OCI-LY3 (cell line): ENCODE measurements at regions not wholly inside any gene's neighbourhood (a gene's known extent, or its start where the extent isn't known, plus 50 kb on each side); places are given as distances from the start of the nearest gene placed in this dataset.

Experiments used
- H2AFZ ChIP-seq: fragments of 200-600, 300-600 bp; shearing (Covaris generic); 2 replicates; pipeline ENCODE4 v1.6.0; 2014; ENCODE audit warnings: antibody characterized with exemption, low read depth, low read length
- H3K27ac ChIP-seq: fragments of 200-600, 300-600 bp; sonication (generic); 2 replicates; pipeline ENCODE4 v1.5.1; 2014; ENCODE audit warnings: mild to moderate bottlenecking, low read length, moderate library complexity, mixed read lengths
- H3K27me3 ChIP-seq: fragments of 200-600, 300-600 bp; sonication (generic); 2 replicates; pipeline ENCODE4 v1.6.1; 2014; ENCODE audit warnings: low read depth, low read length, mixed read lengths
- H3K36me3 ChIP-seq: fragments of 200-600, 300-600 bp; sonication (generic); replicated peaks from 2 replicates; pipeline ENCODE3; 2014; ENCODE audit warnings: low read depth, low read length, mixed read lengths
- H3K4me1 ChIP-seq: fragments of 300-600, 200-600 bp; sonication (generic); 2 replicates; pipeline ENCODE4 v1.6.1; 2014; ENCODE audit warnings: low read length, mixed read lengths
- H3K4me2 ChIP-seq: fragments of 200-600, 300-600 bp; sonication (generic); 2 replicates; pipeline ENCODE4 v1.6.1; 2014; ENCODE audit warnings: low read length, mixed read lengths
- H3K4me3 ChIP-seq: fragments of 300-600, 200-600 bp; sonication (generic); 2 replicates; pipeline ENCODE4 v1.5.1; 2014; ENCODE audit warnings: antibody characterized with exemption, mild to moderate bottlenecking, low read length, moderate library complexity
- H3K79me2 ChIP-seq: fragments of 300-600, 200-600 bp; shearing (Covaris generic); 2 replicates; pipeline ENCODE4 v1.6.1; 2014; ENCODE audit warnings: mild to moderate bottlenecking, low read length, mixed read lengths
- H3K9ac ChIP-seq: fragments of 300-600, 200-600 bp; shearing (Covaris generic); 2 replicates; pipeline ENCODE4 v1.6.0; 2014; ENCODE audit warnings: mild to moderate bottlenecking, low read length, moderate library complexity
- H3K9me3 ChIP-seq: fragments of 200-600, 300-600 bp; shearing (Covaris generic); 2 replicates; pipeline ENCODE4 v1.6.1; 2014; ENCODE audit warnings: low read length, mixed read lengths; ENCODE audit not compliant: insufficient read depth
- H4K20me1 ChIP-seq: fragments of 200-600, 300-600 bp; sonication (generic); 2 replicates; pipeline ENCODE4 v1.6.1; 2016; ENCODE audit warnings: low read length, mixed read lengths; ENCODE audit not compliant: insufficient read depth
- EZH2phosphoT487 ChIP-seq: fragments of 200-600 bp; shearing (Covaris generic); IDR thresholded peaks from 2 replicates; pipeline ENCODE4 v1.6.1; 2018; ENCODE audit warnings: antibody characterized with exemption, mixed run types, low read depth
- TF ChIP-seq, protein P1 (sequence below): fragments of 200-600, 300-600 bp; sonication (generic); IDR thresholded peaks from 2 replicates; pipeline ENCODE4 v1.5.1; 2014; ENCODE audit warnings: antibody characterized with exemption, low read length, low read depth

DNA sequence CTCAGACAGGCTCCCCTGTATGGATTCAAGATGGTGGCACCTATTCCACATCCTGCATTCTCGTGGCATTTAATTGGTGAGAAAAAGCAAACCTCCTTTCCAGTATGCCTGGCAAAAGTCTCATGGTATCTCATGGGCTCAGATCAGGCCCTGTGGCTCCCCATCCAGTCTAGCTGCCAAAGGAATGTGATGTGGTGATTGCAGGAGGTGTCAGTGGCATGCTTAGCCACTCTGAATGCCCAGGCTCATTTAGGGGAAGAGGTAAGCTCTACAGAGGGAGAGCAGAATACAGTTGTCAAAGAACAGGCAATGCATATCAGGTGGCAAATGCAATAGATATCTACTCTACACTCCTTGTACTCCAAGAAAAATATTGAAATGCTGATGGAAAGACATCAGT, 146.7 kb downstream of the SPATA19 start:
- no peak for TF ChIP-seq EZH2phosphoT487
- TF ChIP-seq, protein P1, sequence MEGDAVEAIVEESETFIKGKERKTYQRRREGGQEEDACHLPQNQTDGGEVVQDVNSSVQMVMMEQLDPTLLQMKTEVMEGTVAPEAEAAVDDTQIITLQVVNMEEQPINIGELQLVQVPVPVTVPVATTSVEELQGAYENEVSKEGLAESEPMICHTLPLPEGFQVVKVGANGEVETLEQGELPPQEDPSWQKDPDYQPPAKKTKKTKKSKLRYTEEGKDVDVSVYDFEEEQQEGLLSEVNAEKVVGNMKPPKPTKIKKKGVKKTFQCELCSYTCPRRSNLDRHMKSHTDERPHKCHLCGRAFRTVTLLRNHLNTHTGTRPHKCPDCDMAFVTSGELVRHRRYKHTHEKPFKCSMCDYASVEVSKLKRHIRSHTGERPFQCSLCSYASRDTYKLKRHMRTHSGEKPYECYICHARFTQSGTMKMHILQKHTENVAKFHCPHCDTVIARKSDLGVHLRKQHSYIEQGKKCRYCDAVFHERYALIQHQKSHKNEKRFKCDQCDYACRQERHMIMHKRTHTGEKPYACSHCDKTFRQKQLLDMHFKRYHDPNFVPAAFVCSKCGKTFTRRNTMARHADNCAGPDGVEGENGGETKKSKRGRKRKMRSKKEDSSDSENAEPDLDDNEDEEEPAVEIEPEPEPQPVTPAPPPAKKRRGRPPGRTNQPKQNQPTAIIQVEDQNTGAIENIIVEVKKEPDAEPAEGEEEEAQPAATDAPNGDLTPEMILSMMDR, result no peak
- H3K36me3 ChIP-seq, result no peaks in the 10 kb centered on the region
- no peak overlapping the region for H3K27ac ChIP-seq
- no peaks in the 10 kb centered on the region for H3K9me3 ChIP-seq
- H3K27me3 ChIP-seq, result no peaks in the 10 kb centered on the region
- no peak overlapping the region for H3K9ac ChIP-seq
- H2AFZ ChIP-seq, result no peak overlapping the region
- H3K79me2 ChIP-seq, result no peaks in the 10 kb centered on the region
- no peaks in the 10 kb centered on the region for H4K20me1 ChIP-seq
- no peaks in the 10 kb centered on the region for H3K4me1 ChIP-seq
- no peak overlapping the region for H3K4me3 ChIP-seq
- H3K4me2 ChIP-seq, result no peak overlapping the region

DNA sequence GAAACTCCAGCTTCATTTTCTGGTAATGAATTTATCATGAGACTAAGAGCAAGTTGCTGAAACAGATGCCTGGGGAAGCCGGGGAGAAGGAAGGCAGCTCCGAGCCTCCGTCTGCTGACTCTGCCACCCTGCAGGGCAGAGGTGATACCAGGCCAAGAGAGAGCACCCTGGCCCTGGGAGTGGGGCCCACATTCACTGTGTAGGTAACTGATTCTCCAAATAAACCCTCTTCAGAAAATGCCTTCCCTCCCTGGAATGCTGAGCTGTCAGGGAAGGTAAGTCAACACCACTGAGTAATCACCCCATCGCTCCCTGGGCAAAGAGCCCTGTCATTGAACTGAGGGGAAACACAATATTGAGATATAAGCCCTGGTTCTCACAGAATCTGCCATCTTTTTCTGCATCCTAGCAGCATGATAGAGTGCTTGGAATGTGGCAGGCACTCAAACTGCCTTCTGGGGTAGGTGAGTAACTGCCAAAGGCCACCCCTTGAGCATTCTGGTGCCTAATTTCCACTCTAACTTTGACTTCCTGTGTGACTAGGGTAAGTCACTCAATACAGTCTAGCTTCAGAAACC, 147.6 kb downstream of the SPATA19 start:
- no peaks in the 10 kb centered on the region for H3K27me3 ChIP-seq
- H3K27ac ChIP-seq, result no peak overlapping the region
- H3K36me3 ChIP-seq, result no peaks in the 10 kb centered on the region
- no peak overlapping the region for H3K4me3 ChIP-seq
- H3K4me1 ChIP-seq, result no peaks in the 10 kb centered on the region
- H3K4me2 ChIP-seq, result no peak overlapping the region
- H3K79me2 ChIP-seq, result no peaks in the 10 kb centered on the region
- TF ChIP-seq, protein P1, result no peak
- TF ChIP-seq EZH2phosphoT487, result no peak
- no peaks in the 10 kb centered on the region for H3K9me3 ChIP-seq
- H2AFZ ChIP-seq, result no peak overlapping the region
- no peak overlapping the region for H3K9ac ChIP-seq
- H4K20me1 ChIP-seq, result no peaks in the 10 kb centered on the region

DNA sequence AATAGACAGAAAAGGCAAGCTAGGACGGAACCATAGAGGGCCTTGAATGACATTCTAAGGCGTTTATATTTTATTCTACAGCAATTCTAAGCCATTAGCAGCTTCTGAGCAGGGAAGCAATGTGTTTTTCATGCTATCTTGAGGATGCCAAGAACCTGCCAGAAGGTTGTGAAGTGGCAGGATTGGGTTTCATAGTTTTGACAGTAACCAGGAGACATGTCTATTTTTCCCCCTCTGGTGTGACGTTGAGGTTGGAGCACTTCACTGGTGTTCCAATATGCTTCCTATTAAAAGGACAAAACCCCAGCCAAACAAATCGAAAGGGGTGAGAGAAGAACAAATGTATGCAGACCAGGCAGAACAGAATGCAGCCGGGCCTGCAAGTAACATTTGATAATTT, 148.2 kb downstream of the SPATA19 start:
- Histone ChIP-seq H3K4me3 (no peak overlapping the region), H3K27ac (no peak overlapping the region), H3K36me3 (no peaks in the 10 kb centered on the region), H3K9me3 (no peaks in the 10 kb centered on the region), H3K79me2 (no peaks in the 10 kb centered on the region), H3K4me2 (no peak overlapping the region), H3K9ac (no peak overlapping the region), H3K27me3 (no peaks in the 10 kb centered on the region), H2AFZ (no peak overlapping the region), H4K20me1 (no peaks in the 10 kb centered on the region), H3K4me1 (no peaks in the 10 kb centered on the region)
- TF ChIP-seq EZH2phosphoT487, result no peak
- TF ChIP-seq, protein P1, result no peak

DNA sequence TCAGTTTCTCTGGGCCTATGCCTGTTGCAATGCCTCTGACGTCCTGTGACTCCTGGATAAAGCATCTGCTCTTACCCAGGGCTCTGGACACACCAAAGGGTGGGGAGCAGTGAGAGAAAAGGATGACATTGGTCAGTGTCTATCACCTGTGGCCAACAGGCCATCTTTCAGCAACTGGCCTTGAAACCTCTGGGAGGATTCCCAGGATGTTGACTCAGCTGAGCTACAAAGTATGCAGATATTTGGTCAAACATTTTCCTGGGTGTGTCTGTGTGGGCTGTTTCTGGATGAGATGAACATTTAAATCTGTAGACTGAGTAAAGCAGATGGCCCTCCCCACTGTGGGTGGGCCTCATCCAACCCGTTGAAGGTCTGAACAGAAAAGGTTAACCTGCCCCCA, 149.9 kb downstream of the SPATA19 start:
- no peak overlapping the region for H2AFZ ChIP-seq
- TF ChIP-seq EZH2phosphoT487, result no peak
- TF ChIP-seq, protein P1, result no peak

More for the DNA sequence above, 149.9 kb downstream of the SPATA19 start:
- Histone ChIP-seq H3K4me2 (no peak overlapping the region), H3K9me3 (no peaks in the 10 kb centered on the region), H3K9ac (no peak overlapping the region), H3K4me3 (no peak overlapping the region), H3K36me3 (no peaks in the 10 kb centered on the region), H3K79me2 (no peaks in the 10 kb centered on the region), H3K4me1 (no peaks in the 10 kb centered on the region), H4K20me1 (no peaks in the 10 kb centered on the region), H3K27me3 (no peaks in the 10 kb centered on the region), H3K27ac (no peak overlapping the region)
